IPS-20b (cell line): ENCODE measurements at regions not wholly inside any gene's neighbourhood (a gene's known extent, or its start where the extent isn't known, plus 50 kb on each side); places are given as distances from the start of the nearest gene placed in this dataset.
"Not testable (repeated sequence)": the region's sequence is repeated elsewhere in the genome, so short reads cannot be mapped to it uniquely, and the experiment has no call there.

Source experiments
- H3K27ac ChIP-seq: one replicate; pipeline ENCODE4 v1.5.1; 2013; ENCODE audit warnings: low read length
- H3K27me3 ChIP-seq: 2 replicates; pipeline ENCODE4 v1.6.1; 2013; ENCODE audit warnings: mild to moderate bottlenecking, low read length, inconsistent platforms; ENCODE audit not compliant: insufficient read depth
- H3K36me3 ChIP-seq: 2 replicates; pipeline ENCODE4 v1.6.1; 2013; ENCODE audit warnings: low read depth, mild to moderate bottlenecking, inconsistent platforms, low read length, moderate library complexity; ENCODE audit not compliant: insufficient read depth
- H3K4me1 ChIP-seq: 2 replicates; pipeline ENCODE4 v1.6.1; 2013; ENCODE audit warnings: mild to moderate bottlenecking, control low read depth, inconsistent platforms, low read length, moderate library complexity; ENCODE audit not compliant: insufficient read depth
- H3K4me3 ChIP-seq: 2 replicates; pipeline ENCODE4 v1.5.1; 2013; ENCODE audit warnings: mild to moderate bottlenecking, low read length, inconsistent platforms
- H3K9ac ChIP-seq: 2 replicates; pipeline ENCODE4 v1.6.1; 2013; ENCODE audit warnings: low read depth, mild to moderate bottlenecking, inconsistent platforms, low read length, moderate library complexity
- H3K9me3 ChIP-seq: 2 replicates; pipeline ENCODE4 v1.6.1; 2013; ENCODE audit warnings: mild to moderate bottlenecking, low read depth, low read length, inconsistent platforms; ENCODE audit not compliant: insufficient read depth

DNA sequence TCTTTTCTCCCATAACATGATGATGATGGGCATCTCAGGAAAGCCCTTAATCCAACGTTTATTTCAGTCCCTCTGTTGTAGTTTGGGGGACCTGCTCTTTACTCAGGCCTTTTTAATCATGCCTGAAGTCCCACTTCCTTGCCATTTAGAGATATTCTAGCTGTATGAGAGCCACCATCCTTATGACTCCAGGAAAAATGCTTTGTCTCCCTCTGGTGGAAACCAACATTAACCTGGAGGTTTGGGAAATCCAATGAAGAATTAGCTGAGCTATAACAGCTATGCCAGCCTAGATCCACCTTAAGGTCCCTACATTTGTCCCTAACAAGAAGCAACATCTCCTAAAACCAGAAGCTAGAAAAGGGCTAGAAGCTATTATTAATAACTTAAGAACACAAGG, 1399.1 kb downstream of the LRFN5 start:
- Histone ChIP-seq H3K9me3 (peaks cover 87% of the 10 kb centered on the region), H3K4me1 (no peaks in the 10 kb centered on the region), H3K9ac (no peak overlapping the region)

DNA sequence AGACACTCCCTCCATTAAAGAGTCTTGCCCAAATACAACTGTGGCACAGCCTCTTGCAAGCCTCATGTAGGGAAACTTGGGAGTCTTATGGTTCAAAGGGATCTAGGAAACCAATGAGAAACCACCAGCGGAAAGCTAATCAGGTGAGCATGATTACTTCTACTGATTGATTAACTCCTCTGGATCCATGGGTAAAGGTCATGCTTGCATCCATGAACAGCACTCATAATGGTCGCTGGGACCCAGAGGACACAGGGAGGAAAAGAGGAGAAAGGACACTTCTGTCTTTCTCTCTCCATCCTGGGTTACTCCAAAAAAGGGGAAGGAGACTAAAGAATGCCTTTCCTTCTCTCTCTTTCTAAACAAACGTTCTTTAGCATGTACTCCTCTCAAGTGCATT, 1397.2 kb downstream of the LRFN5 start:
- Histone ChIP-seq H3K9me3 (peaks cover 81% of the 10 kb centered on the region), H3K27me3 (no peaks in the 10 kb centered on the region)

More for the DNA sequence above, 1399.1 kb downstream of the LRFN5 start:
- H3K27ac ChIP-seq, result no peak overlapping the region
- H3K36me3 ChIP-seq, result 0 out of 2 replicates have a peak, but pooled peaks cover 3% of the 10 kb centered on the region
- H3K4me3 ChIP-seq, result no peak overlapping the region
- H3K27me3 ChIP-seq, result no peaks in the 10 kb centered on the region

DNA sequence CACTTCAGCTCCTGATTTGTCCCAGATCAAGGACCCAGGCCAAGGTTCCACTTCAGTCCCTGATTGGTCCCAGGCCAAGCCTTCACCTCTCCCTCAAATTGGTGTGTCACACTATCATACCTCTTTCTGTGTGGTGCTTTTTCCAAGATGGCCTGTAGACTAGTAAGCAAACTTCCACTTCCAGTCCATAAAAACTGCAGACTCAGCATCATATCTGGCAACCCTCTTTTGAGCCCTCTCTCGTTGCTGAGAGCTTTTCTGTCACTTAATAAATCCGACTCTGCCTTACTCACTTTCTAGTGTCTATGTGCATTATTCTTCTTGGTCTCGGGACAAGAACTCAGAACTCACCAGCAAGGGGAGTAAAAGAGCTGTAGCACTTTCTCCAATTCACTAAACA, 1395.1 kb downstream of the LRFN5 start:
- peaks cover 66% of the 10 kb centered on the region for H3K9me3 ChIP-seq
- no peaks in the 10 kb centered on the region for H3K4me1 ChIP-seq
- H3K27me3 ChIP-seq, result no peaks in the 10 kb centered on the region
- 0 out of 2 replicates have a peak, but pooled peaks cover 3% of the 10 kb centered on the region for H3K36me3 ChIP-seq
- H3K27ac ChIP-seq, result no peak overlapping the region
- no peak overlapping the region for H3K9ac ChIP-seq
- no peak overlapping the region for H3K4me3 ChIP-seq

More for the DNA sequence above, 1397.2 kb downstream of the LRFN5 start:
- Histone ChIP-seq H3K4me1 (no peaks in the 10 kb centered on the region), H3K9ac (no peak overlapping the region), H3K27ac (no peak overlapping the region), H3K36me3 (0 out of 2 replicates have a peak, but pooled peaks cover 3% of the 10 kb centered on the region), H3K4me3 (no peak overlapping the region)

DNA sequence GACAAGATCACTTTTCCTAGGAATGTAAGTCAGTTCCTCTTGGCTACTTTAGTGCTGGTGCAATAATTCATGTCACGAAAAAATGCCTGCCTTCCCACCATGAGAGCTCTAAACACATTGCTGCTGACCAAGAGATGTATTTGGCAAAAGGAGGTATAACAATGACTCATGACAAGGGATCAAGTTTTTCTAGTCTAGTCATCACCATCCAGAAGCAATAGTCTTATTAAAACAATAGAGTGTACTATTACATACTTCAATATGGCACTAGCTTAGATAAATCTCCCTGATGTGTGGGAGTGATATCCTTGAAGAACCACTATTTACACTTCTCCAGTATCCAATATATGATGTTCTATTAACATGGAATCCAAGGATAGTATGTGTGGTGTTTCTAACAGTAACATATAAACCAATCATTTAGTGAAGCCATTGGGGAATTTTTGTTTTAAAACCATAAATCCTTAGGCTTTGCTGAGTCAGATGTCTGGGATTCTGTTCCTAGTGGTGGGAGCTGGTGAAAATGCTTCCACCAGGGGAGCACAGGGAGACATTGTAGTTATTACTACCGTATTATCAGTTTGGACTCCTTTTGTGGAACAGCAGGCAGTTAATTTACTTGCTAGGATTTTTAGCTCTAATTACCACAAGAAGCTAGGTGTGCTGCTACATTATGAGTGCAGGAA, 1387.5 kb downstream of the LRFN5 start:
- H3K27ac ChIP-seq, result no peak overlapping the region
- peaks cover 2% of the 10 kb centered on the region; the same call in 1 of the 2 replicates for H3K9me3 ChIP-seq
- H3K9ac ChIP-seq, result no peak overlapping the region
- H3K36me3 ChIP-seq, result no peaks in the 10 kb centered on the region
- no peaks in the 10 kb centered on the region for H3K27me3 ChIP-seq
- H3K4me1 ChIP-seq, result no peaks in the 10 kb centered on the region
- no peak overlapping the region for H3K4me3 ChIP-seq

DNA sequence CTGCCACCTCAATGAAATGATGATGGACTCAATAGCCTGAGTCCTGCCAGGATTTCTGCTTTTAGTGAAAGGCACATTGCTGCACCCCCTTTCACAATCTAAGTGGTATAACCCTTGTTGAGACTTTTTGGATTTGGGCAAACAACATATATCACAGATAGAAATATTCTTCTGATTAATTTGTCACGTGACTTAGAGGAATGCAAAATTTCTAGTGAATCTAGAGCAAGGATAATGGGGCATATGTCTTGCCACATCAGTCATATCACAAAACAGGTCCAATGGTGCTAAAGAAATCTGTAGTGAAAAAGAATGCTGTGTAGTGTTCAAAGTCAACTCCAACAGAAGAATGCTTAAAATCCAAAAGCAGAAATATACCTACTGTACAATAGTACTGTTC, 1386.3 kb downstream of the LRFN5 start:
- no peaks in the 10 kb centered on the region for H3K4me1 ChIP-seq
- H3K27me3 ChIP-seq, result no peaks in the 10 kb centered on the region
- no peak overlapping the region for H3K27ac ChIP-seq
- H3K4me3 ChIP-seq, result no peak overlapping the region
- H3K36me3 ChIP-seq, result no peaks in the 10 kb centered on the region
- H3K9ac ChIP-seq, result no peak overlapping the region
- H3K9me3 ChIP-seq, result peaks cover 2% of the 10 kb centered on the region; the same call in 1 of the 2 replicates

DNA sequence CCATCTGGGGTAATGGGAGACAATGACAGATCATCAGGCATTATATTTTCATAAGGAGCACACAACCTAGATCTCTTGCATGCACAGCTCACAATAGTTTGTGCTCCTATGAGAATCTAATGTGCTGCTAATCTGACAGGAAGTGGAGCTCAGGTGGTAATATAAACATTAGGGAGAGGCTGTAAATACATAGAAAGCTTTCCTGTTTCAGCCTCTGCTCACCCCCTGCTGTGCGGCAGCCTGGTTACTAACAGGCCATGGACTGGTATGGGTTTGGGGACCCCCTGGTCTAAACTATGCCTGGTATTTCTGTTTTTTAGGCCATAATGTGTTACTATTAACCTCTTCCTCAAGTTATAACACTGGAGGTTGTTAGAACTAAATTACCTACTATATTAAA, 1373.7 kb downstream of the LRFN5 start:
- H3K27me3 ChIP-seq, result no peaks in the 10 kb centered on the region
- no peak overlapping the region for H3K9ac ChIP-seq
- H3K9me3 ChIP-seq, result peaks cover 7% of the 10 kb centered on the region; the same call in 1 of the 2 replicates
- H3K4me3 ChIP-seq, result no peak overlapping the region
- no peak overlapping the region for H3K27ac ChIP-seq
- no peaks in the 10 kb centered on the region for H3K36me3 ChIP-seq
- no peaks in the 10 kb centered on the region for H3K4me1 ChIP-seq

DNA sequence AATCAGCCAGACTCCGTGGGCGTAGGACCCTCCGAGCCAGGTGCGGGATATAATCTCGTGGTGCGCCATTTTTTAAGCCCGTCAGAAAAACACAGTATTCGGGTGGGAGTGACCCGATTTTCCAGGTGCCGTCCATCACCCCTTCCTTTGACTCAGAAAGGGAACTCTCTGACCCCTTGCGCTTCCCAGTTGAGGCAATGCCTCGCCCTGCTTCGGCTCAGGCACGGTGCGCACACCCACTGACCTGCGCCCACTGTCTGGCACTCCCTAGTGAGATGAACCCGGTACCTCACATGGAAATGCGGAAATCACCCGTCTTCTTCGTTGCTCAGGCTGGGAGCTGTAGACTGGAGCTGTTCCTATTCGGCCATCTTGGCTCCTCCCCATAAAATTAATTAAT, 1366.5 kb downstream of the LRFN5 start:
- H3K4me1 ChIP-seq, H3K27me3 ChIP-seq, H3K36me3 ChIP-seq, H3K9me3 ChIP-seq, H3K9ac ChIP-seq, H3K4me3 ChIP-seq, H3K27ac ChIP-seq: not testable (repeated sequence)

DNA sequence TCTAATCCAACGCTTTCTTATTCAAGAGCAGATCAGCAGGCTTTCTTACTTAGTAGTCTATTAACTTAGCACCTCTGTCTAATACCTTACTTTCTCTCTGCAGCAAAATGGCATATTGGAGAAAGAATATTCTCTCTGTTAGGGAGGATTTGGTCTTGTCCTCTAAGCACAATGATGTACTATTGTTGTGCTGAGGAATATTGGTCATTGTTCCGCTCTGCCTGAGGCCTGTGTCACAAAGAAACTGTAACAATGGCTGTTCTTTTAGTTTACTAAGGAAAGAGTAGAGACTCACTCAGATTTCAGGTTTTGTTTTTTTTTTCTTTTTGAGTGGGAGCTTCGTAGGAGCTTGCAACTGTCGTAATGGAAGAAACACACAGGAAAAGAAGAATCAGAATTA, 1358.8 kb downstream of the LRFN5 start:
- no peak overlapping the region for H3K27ac ChIP-seq
- no peaks in the 10 kb centered on the region for H3K27me3 ChIP-seq
- H3K9ac ChIP-seq, result no peak overlapping the region
- no peaks in the 10 kb centered on the region for H3K9me3 ChIP-seq
- no peak overlapping the region for H3K4me3 ChIP-seq
- no peaks in the 10 kb centered on the region for H3K4me1 ChIP-seq
- no peaks in the 10 kb centered on the region for H3K36me3 ChIP-seq

DNA sequence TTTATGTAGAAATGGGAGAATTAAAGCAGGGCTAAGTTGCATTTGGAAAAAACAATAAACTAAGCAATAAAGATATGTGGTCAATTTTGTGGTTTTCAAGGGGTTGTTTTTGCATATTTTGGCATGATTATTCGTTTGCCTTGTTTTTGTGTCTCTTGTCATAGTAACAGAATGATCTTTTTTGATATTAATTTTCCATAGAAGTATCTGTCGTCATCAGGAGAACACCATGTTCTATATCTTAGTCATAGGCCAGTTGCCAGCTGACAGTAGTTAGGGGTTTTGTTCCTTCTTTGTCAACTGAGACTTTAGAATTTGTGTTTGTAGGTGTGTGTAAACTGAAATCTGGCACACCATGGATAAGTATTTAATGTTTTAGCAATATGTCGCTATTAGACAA, 1354.8 kb downstream of the LRFN5 start:
- Histone ChIP-seq H3K27ac (no peak overlapping the region), H3K9me3 (no peaks in the 10 kb centered on the region; the same call in 1 of the 2 replicates), H3K4me1 (no peaks in the 10 kb centered on the region), H3K4me3 (no peak overlapping the region), H3K9ac (no peak overlapping the region), H3K27me3 (no peaks in the 10 kb centered on the region), H3K36me3 (no peaks in the 10 kb centered on the region)

DNA sequence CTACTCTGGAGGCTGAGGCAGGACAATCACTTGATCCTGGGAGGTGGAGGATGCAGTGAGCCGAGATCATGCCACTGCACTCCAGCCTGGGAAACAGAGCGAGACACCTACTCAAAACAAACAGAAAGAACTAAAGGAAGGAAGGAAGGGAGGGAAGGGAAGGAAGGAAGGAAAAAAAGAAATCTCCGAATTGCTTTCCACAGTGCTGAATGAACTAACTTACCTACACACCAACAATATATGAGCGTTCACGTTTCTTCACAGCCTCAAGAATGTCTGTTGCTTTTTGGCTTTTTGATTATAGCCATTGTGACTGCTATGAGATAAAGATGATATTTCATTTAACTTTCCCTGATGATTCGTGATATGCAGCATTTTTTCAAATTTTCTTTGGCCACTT, 1343.7 kb downstream of the LRFN5 start:
- H3K27ac ChIP-seq, result no peak overlapping the region
- no peaks in the 10 kb centered on the region for H3K27me3 ChIP-seq
- H3K4me3 ChIP-seq, result no peak overlapping the region
- H3K9ac ChIP-seq, result no peak overlapping the region
- H3K9me3 ChIP-seq, result peaks cover 4% of the 10 kb centered on the region; the same call in 1 of the 2 replicates
- no peaks in the 10 kb centered on the region for H3K36me3 ChIP-seq
- H3K4me1 ChIP-seq, result no peaks in the 10 kb centered on the region

DNA sequence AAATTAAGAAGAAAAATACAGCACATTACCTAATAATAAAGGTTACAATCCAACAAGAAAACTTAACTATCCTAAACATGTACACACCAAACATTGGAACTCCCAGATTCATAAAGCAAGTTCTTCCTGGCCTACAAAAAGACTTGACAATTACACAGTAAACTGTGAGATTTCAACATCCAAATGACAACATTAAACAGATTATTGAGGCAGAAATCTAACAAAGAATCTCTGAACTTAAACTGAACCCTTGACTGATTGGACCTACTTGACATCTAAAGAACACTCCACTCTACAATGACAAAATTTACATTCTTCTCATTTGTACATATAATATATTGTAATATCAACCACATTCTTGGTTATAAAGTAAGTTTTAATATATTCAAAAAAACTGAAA, 1341.3 kb downstream of the LRFN5 start:
- no peaks in the 10 kb centered on the region for H3K4me1 ChIP-seq
- H3K27ac ChIP-seq, result no peak overlapping the region
- no peak overlapping the region for H3K4me3 ChIP-seq
- H3K36me3 ChIP-seq, result no peaks in the 10 kb centered on the region
- H3K9ac ChIP-seq, result no peak overlapping the region
- peaks cover 4% of the 10 kb centered on the region; the same call in 1 of the 2 replicates for H3K9me3 ChIP-seq
- no peaks in the 10 kb centered on the region for H3K27me3 ChIP-seq

DNA sequence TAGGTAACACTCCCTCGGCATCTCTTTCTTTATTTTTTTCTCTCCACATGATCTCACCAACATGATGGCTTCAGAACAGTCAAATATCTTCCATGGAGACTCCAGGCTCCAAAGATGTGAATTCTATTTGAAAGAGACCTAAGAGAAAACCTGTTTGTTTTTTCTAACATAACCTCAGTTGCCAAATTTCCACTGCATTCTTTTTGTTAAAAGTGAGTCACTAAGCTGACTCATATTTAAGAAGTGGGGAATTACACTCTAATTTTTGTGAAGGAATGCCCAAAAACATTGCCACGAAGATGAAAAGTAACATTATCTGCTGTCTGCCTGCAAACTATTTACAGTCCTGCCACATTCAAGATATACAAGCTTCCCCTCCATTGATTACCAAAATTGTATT, 1337.6 kb downstream of the LRFN5 start:
- H3K36me3 ChIP-seq, result no peaks in the 10 kb centered on the region
- no peak overlapping the region for H3K9ac ChIP-seq
- peaks cover 4% of the 10 kb centered on the region; the same call in 1 of the 2 replicates for H3K9me3 ChIP-seq
- no peaks in the 10 kb centered on the region for H3K4me1 ChIP-seq
- H3K27ac ChIP-seq, result no peak overlapping the region
- H3K4me3 ChIP-seq, result no peak overlapping the region
- no peaks in the 10 kb centered on the region for H3K27me3 ChIP-seq
